ENCODE measurements at regions not wholly inside any gene's neighbourhood (a gene's known extent, or its start where the extent isn't known, plus 50 kb on each side); places are given as distances from the start of the nearest gene placed in this dataset.

DNA sequence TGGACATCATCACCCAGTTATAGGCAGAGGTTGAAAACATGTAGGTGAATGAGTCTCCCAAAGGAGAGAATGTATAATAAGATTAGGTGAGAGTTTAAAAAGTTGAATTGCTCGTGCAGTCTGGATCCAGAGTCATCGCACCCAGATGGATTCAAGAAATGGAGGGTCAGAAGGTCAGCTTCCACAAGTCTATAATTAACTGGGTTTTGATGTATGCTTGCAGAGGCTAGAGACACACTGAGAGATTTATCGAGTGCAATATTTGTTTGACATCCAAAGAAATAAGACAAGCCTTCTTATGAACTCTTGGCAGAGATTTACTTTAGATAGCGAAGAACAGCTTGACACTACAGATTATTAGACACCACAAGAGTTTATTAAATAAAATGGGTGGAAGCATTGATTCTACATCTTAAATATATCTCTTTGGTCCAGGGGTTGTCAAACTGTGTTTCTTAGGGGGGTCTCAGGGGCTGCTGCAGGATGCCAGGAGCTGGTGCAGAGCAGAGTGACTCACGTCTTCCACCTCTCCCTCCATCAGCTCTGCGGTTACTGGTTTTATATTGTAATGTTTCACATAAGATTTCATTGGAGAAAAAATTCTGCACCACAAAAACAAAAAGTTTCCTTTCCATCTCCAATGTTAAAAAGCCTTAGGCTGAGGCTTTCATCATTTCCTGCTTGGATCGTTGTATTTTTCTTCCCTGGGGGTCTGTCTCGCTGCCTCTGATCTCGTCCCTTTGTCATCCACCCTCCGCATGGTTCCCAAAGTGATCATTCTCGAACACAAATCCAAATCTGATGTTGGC is 176.2 kb upstream of the AHI1 start:
- TF ChIP-seq, protein P1, sequence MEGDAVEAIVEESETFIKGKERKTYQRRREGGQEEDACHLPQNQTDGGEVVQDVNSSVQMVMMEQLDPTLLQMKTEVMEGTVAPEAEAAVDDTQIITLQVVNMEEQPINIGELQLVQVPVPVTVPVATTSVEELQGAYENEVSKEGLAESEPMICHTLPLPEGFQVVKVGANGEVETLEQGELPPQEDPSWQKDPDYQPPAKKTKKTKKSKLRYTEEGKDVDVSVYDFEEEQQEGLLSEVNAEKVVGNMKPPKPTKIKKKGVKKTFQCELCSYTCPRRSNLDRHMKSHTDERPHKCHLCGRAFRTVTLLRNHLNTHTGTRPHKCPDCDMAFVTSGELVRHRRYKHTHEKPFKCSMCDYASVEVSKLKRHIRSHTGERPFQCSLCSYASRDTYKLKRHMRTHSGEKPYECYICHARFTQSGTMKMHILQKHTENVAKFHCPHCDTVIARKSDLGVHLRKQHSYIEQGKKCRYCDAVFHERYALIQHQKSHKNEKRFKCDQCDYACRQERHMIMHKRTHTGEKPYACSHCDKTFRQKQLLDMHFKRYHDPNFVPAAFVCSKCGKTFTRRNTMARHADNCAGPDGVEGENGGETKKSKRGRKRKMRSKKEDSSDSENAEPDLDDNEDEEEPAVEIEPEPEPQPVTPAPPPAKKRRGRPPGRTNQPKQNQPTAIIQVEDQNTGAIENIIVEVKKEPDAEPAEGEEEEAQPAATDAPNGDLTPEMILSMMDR (IDR thresholded peaks at IDR 0.05): no peak
- TF ChIP-seq EZH2 (IDR thresholded peaks at IDR 0.05; ENCODE audit: borderline replicate concordance, insufficient read depth, low read depth, low read length, poor library complexity, severe bottlenecking): no peak

Measured in B cell (primary cell).